K562 (cell line): ENCODE measurements at regions not wholly inside any gene's neighbourhood (a gene's known extent, or its start where the extent isn't known, plus 50 kb on each side); places are given as distances from the start of the nearest gene placed in this dataset.

ENCODE experiments used
- ARID1B ChIP-seq: fragments of 450-650 bp; IDR thresholded peaks from 2 replicates; pipeline ENCODE4 v1.6.1; 2016; ENCODE audit warnings: antibody characterized with exemption, mild to moderate bottlenecking, inconsistent platforms
- CBX1 ChIP-seq: sonication (generic); IDR thresholded peaks from 2 replicates; pipeline ENCODE4 v1.6.1; 2016; ENCODE audit warnings: antibody characterized with exemption, low read depth, mild to moderate bottlenecking
- CREB5 ChIP-seq: fragments of 250-450 bp; sonication (Bioruptor Pico); IDR thresholded peaks from 2 replicates; pipeline ENCODE4 v1.5.0; 2020; ENCODE audit warnings: mild to moderate bottlenecking
- DMBX1 ChIP-seq: fragments of 250-450 bp; sonication (Bioruptor Pico); IDR thresholded peaks from 2 replicates; pipeline ENCODE4 v1.8.0; 2022; ENCODE audit warnings: inconsistent platforms, mild to moderate bottlenecking, moderate library complexity, borderline replicate concordance
- MEF2A ChIP-seq: IDR thresholded peaks from 2 replicates; pipeline ENCODE4 v1.6.1; 2011; ENCODE audit warnings: low read depth, mild to moderate bottlenecking, low read length, moderate library complexity; ENCODE audit not compliant: control insufficient read depth
- MTA1 ChIP-seq: fragments of 450-650 bp; IDR thresholded peaks from 2 replicates; pipeline ENCODE4 v1.6.1; 2017; ENCODE audit warnings: borderline replicate concordance
- MTA2 ChIP-seq: fragments of 450-650 bp; IDR thresholded peaks from 2 replicates; pipeline ENCODE4 v1.6.1; 2016; ENCODE audit warnings: low read depth
- OTX1 ChIP-seq: fragments of 450-650 bp; formaldehyde crosslinking; IDR thresholded peaks from 2 replicates; pipeline ENCODE4 v1.4.0; 2022; ENCODE audit warnings: mild to moderate bottlenecking
- PHF20 ChIP-seq: fragments of 450-650 bp; IDR thresholded peaks from 2 replicates; pipeline ENCODE4 v1.6.1; 2018; ENCODE audit not compliant: partially characterized antibody
- POLR2AphosphoS2 ChIP-seq: IDR thresholded peaks from 2 replicates; pipeline ENCODE4 v1.6.1; 2012; ENCODE audit warnings: low read length, improper control_type of control experiment
- POLR3A ChIP-seq: IDR thresholded peaks from 2 replicates; pipeline ENCODE4 v1.6.1; 2011; ENCODE audit warnings: borderline replicate concordance, mild to moderate bottlenecking, moderate library complexity; ENCODE audit not compliant: insufficient read length, insufficient read depth; ENCODE audit errors: extremely low read depth
- SMAD2 ChIP-seq: fragments of 150-350 bp; IDR thresholded peaks from 2 replicates; pipeline ENCODE4 v1.6.1; 2014; ENCODE audit warnings: low read depth, mild to moderate bottlenecking, low read length
- SMAD4 ChIP-seq: fragments of 250-450 bp; sonication (Bioruptor Pico); conservative IDR thresholded peaks from 2 replicates; pipeline ENCODE4 v1.8.0; 2021; ENCODE audit warnings: inconsistent platforms, mild to moderate bottlenecking, moderate library complexity
- SMARCC2 ChIP-seq: fragments of 450-650 bp; IDR thresholded peaks from 2 replicates; pipeline ENCODE4 v1.6.1; 2017; ENCODE audit warnings: antibody characterized with exemption, moderate library complexity, mild to moderate bottlenecking, low read depth
- SMARCE1 ChIP-seq: fragments of 450-650 bp; IDR thresholded peaks from 2 replicates; pipeline ENCODE4 v1.7.1; 2016; ENCODE audit warnings: mild to moderate bottlenecking
- TCFL5 ChIP-seq: fragments of 250-450 bp; sonication (Bioruptor Pico); conservative IDR thresholded peaks from 2 replicates; pipeline ENCODE4 v1.6.1; 2021; ENCODE audit warnings: mild to moderate bottlenecking, moderate library complexity, matching md5 sums
- TSHZ1 ChIP-seq: fragments of 250-450 bp; sonication (Bioruptor Pico); IDR thresholded peaks from 2 replicates; pipeline ENCODE4 v1.4.0; 2020; ENCODE audit warnings: mild to moderate bottlenecking, moderate library complexity
- ZNF174 ChIP-seq: fragments of 250-450 bp; sonication (Bioruptor Pico); IDR thresholded peaks from 2 replicates; pipeline ENCODE4 v1.4.0; 2020; ENCODE audit warnings: mild to moderate bottlenecking
- TF ChIP-seq, protein P1 (sequence below): fragments of 250-450 bp; sonication (Bioruptor Pico); IDR thresholded peaks from 2 replicates; pipeline ENCODE4 v1.8.0; 2022; ENCODE audit warnings: moderate library complexity, mild to moderate bottlenecking, inconsistent platforms
- TF ChIP-seq, protein P2 (sequence below), 2 experiments: fragments of 450-650 bp in 1 of 2; sonication (generic) in 1 of 2; formaldehyde crosslinking in 1 of 2; IDR thresholded peaks in 1 of 2; conservative IDR thresholded peaks in 1 of 2; 2 replicates each; pipeline versions ENCODE4 v1.6.1 to v1.8.1; 2016 to 2023; ENCODE audit warnings: mild to moderate bottlenecking in 2 of 2, moderate library complexity in 2 of 2, inconsistent platforms in 1 of 2, missing genetic modification reagents in 1 of 2

- peak; percentile 36 for TF ChIP-seq POLR3A
- peak; percentile 76 for TF ChIP-seq SMARCE1
- peak; percentile 87 for TF ChIP-seq SMARCC2
- TF ChIP-seq, protein P1, sequence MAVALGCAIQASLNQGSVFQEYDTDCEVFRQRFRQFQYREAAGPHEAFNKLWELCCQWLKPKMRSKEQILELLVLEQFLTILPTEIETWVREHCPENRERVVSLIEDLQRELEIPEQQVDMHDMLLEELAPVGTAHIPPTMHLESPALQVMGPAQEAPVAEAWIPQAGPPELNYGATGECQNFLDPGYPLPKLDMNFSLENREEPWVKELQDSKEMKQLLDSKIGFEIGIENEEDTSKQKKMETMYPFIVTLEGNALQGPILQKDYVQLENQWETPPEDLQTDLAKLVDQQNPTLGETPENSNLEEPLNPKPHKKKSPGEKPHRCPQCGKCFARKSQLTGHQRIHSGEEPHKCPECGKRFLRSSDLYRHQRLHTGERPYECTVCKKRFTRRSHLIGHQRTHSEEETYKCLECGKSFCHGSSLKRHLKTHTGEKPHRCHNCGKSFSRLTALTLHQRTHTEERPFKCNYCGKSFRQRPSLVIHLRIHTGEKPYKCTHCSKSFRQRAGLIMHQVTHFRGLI (CRISPR knock-in tag): peak; percentile 58; the same call in 1 of the 2 replicates
- TF ChIP-seq MTA2: peak; percentile 94
- TF ChIP-seq ARID1B: peak; percentile 93
- TF ChIP-seq MEF2A: peak; percentile 53; the same call in 1 of the 2 replicates
- peak; percentile 66 for TF ChIP-seq SMAD4 (CRISPR knock-in tag)
- peak; percentile 87 for TF ChIP-seq DMBX1 (CRISPR knock-in tag)
- peak; percentile 47 for TF ChIP-seq PHF20
- TF ChIP-seq CBX1: peak; percentile 30
- no peak for TF ChIP-seq OTX1 (CRISPR knock-in tag)
- no peak for TF ChIP-seq ZNF174
- TF ChIP-seq POLR2AphosphoS2: no peak
- peak; percentile 72; the same call in 1 of the 2 replicates for TF ChIP-seq MTA1
- TF ChIP-seq CREB5 (CRISPR knock-in tag): no peak
- no peak for TF ChIP-seq TCFL5 (CRISPR knock-in tag)
- TF ChIP-seq SMAD2: no peak
- TF ChIP-seq, protein P2, sequence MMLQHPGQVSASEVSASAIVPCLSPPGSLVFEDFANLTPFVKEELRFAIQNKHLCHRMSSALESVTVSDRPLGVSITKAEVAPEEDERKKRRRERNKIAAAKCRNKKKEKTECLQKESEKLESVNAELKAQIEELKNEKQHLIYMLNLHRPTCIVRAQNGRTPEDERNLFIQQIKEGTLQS (IDR thresholded peaks at IDR 0.05): peak; percentile 51
- TF ChIP-seq, protein P2 (CRISPR knock-in tag; conservative IDR thresholded peaks at IDR 0.05): no peak
- no peak for TF ChIP-seq TSHZ1 (CRISPR knock-in tag)
Observed at GRCh38 chr12:32047357-32048212, 59.1 kb upstream of the BICD1 start (continued).
